ENCODE measurements at regions not wholly inside any gene's neighbourhood (a gene's known extent, or its start where the extent isn't known, plus 50 kb on each side); places are given as distances from the start of the nearest gene placed in this dataset.

- FAIRE-seq (no peak), DNase-seq (ENCODE audit: extremely low read depth in 1 of 4, low spot score in 3 of 4) (no peak), ATAC-seq (no peak)
- Histone ChIP-seq H3K4me3 (no peak overlapping the region), H4K20me1 (replicated peaks; ENCODE audit: control insufficient read depth, insufficient read depth, low read length) (no peaks in the 10 kb centered on the region), H3K36me3 (ENCODE audit: control insufficient read depth, insufficient read depth, low read length) (no peaks in the 10 kb centered on the region), H3K9me1 (ENCODE audit: control insufficient read depth, insufficient read depth, low read length) (no peaks in the 10 kb centered on the region), H3K4me2 (ENCODE audit: insufficient read depth, low read length) (no peak overlapping the region), H3K27ac (ENCODE audit: extremely low read depth, low read depth, low read length) (no peak overlapping the region), H3K9ac (ENCODE audit: insufficient read depth in 1 of 2, low read depth in 2 of 2, low read length in 2 of 2) (no peak overlapping the region), H3K79me2 (ENCODE audit: control insufficient read depth, insufficient read depth, low read length) (no peaks in the 10 kb centered on the region), H3K4me1 (replicated peaks in 1 of 2; ENCODE audit: control insufficient read depth in 2 of 2, insufficient read depth in 2 of 2, low read length in 2 of 2) (no peaks in the 10 kb centered on the region), H3K27me3 (ENCODE audit: control insufficient read depth in 2 of 2, insufficient read depth in 2 of 2, low read length in 2 of 2) (peaks cover 5 to 39% of the 10 kb centered on the region in 2 experiments), H3K9me3 (replicated peaks; ENCODE audit: control insufficient read depth, insufficient read depth, low read depth, low read length) (no peaks in the 10 kb centered on the region), H2AFZ (ENCODE audit: low read depth, low read length) (no peak overlapping the region)
- under 1% methylated on average over 11 of the region's 11 CpGs for WGBS (ENCODE audit: insufficient coverage, low coverage, missing lambda C conversion rate)
- no TSS peak for BruUV-seq (replicated peaks)
- in situ Hi-C loops (cut with MboI) (no loop called here), intact Hi-C loops (cut with micrococcal nuclease) (no loop called here)
- CTCF ChIA-PET (ENCODE audit: low intra/inter-chr PET ratio): no interaction called here
- TF ChIP-seq SIN3B (IDR thresholded peaks at IDR 0.05; ENCODE audit: low read depth) (no peak), ZNF146 (CRISPR knock-in tag; IDR thresholded peaks at IDR 0.05; ENCODE audit: unreplicated experiment) (no peak), ZNF589 (CRISPR knock-in tag; IDR thresholded peaks at IDR 0.05; ENCODE audit: low read depth) (no peak), ETS1 (conservative IDR thresholded peaks at IDR 0.05; ENCODE audit: control insufficient read depth, low read depth, low read length) (no peak), MXD1 (CRISPR knock-in tag; IDR thresholded peaks at IDR 0.05; ENCODE audit: borderline replicate concordance, poor library complexity, severe bottlenecking) (no peak), RFX5 (IDR thresholded peaks at IDR 0.05; ENCODE audit: low read depth, low read length) (no peak), RCOR1 (IDR thresholded peaks at IDR 0.05; ENCODE audit: borderline replicate concordance in 1 of 2, low read depth in 2 of 2, low read length in 2 of 2) (no peak), ZBTB33 (CRISPR knock-in tag; IDR thresholded peaks at IDR 0.05) (no peak), MEF2A (IDR thresholded peaks at IDR 0.05; ENCODE audit: control insufficient read depth, low read depth, low read length) (no peak), CHD4 (IDR thresholded peaks at IDR 0.05; ENCODE audit: insufficient read depth, insufficient replicate concordance, low read depth, low read length, poor library complexity, severe bottlenecking) (no peak), TEAD1 (CRISPR knock-in tag; IDR thresholded peaks at IDR 0.05) (no peak), GABPA (tag; conservative IDR thresholded peaks at IDR 0.05; ENCODE audit: low read depth) (no peak), RBM22 (IDR thresholded peaks at IDR 0.05; ENCODE audit: low read depth, low read length, poor library complexity, severe bottlenecking) (no peak), ZNF668 (CRISPR knock-in tag; IDR thresholded peaks at IDR 0.05) (no peak)
- POLR2A ChIA-PET: no interaction called here
Measured at GRCh38 chr5:3389471-3390026, 206.1 kb upstream of the IRX1 start.
